Activated CD8-positive, alpha-beta memory T cell treated with anti-CD3 and anti-CD28 coated beads, Interleukin-2, amount 50 U/mL, for 4 hours (primary cell): ENCODE measurements at regions not wholly inside any gene's neighbourhood (a gene's known extent, or its start where the extent isn't known, plus 50 kb on each side); places are given as distances from the start of the nearest gene placed in this dataset.

Source experiments
- DNase-seq: peaks from one replicate; pipeline ENCODE4 v3.0.0-alpha.2; 2020

DNA sequence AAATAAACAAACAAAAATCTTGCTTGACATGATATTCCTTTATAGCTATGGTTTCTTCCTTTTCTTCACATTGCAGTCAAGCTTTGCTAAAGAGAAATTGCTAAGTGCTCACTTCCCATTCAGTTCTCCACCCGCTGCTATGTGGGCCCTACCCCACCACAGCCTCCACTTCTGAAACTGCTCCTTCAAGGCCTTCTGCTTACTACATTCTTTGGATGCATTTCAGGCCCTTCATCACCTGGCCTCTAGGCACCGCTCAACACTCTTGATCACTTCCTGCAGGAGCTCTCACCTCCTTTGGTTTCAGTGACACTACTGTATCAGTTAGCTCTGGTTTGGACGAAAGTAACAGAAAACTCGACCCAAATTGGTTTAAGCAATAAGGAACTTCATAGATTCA is 72.4 kb downstream of the KLF5 start:
- DNase-seq, result no peak

DNA sequence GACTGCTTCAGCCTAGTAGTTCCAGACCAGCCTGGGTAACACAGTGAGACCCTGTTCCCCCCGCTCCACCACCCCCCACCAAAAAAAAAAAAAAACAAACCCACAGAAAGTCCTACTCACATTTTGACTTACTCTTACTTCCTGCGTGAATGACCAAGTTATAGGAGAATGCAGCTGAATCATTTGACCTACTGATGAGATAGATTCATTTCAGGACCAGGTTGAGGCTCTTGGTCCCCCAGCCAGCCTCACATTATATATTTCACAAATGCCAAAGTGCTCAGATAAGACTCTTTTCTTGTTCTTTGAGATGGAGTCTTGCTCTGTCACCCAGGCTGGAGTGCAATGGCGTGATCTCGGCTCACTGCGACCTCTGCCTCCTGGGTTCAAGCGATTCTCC is 70.2 kb downstream of the KLF5 start:
- DNase-seq, result no peak
